ENCODE measurements at regions not wholly inside any gene's neighbourhood (a gene's known extent, or its start where the extent isn't known, plus 50 kb on each side); places are given as distances from the start of the nearest gene placed in this dataset.

- Histone ChIP-seq H3K4me3 (ENCODE audit: low read length) (no peak overlapping the region), H3K9ac (ENCODE audit: low read length) (no peak overlapping the region), H3K36me3 (ENCODE audit: control insufficient read depth, low read depth, low read length) (no peaks in the 10 kb centered on the region), H3K27ac (ENCODE audit: low read length) (no peak overlapping the region), H3K4me1 (ENCODE audit: control insufficient read depth, low read depth, low read length) (peaks cover 5% of the 10 kb centered on the region), H3K27me3 (ENCODE audit: control insufficient read depth, insufficient read depth, low read length) (no peaks in the 10 kb centered on the region), H3K9me3 (ENCODE audit: control insufficient read depth, low read depth, low read length) (no peaks in the 10 kb centered on the region)
Observed at GRCh38 chr12:103197725-103198388, 240.4 kb downstream of the ASCL1 start.

GRCh38 chr12:103198499-103198898 is 241.0 kb downstream of the ASCL1 start:
- Histone ChIP-seq H3K36me3 (ENCODE audit: control insufficient read depth, low read depth, low read length) (no peaks in the 10 kb centered on the region), H3K9ac (ENCODE audit: low read length) (no peak overlapping the region), H3K9me3 (ENCODE audit: control insufficient read depth, low read depth, low read length) (no peaks in the 10 kb centered on the region), H3K4me1 (ENCODE audit: control insufficient read depth, low read depth, low read length) (peaks cover 5% of the 10 kb centered on the region), H3K27ac (ENCODE audit: low read length) (no peak overlapping the region), H3K4me3 (ENCODE audit: low read length) (no peak overlapping the region), H3K27me3 (ENCODE audit: control insufficient read depth, insufficient read depth, low read length) (no peaks in the 10 kb centered on the region)

DNA sequence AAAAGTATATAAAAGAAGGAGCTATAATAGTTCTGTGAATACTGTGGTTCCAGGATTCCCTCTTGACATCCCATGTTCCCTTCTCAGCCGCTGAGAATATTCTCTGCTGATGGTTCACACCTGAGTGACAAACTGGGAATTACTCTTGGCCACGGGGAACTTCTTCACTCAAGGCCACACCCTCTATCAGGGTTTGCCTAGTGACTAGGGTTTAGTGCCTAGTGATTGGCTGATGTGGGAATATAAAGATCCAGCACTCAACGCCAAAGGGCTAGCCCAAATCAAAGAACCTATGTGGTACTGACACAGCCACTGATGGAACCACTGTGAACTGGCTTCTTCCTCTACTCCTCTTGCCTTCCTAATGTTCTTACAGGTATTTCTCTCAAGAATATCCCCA is 248.4 kb downstream of the ASCL1 start:
- no peaks in the 10 kb centered on the region for H3K4me1 ChIP-seq (ENCODE audit: control insufficient read depth, low read depth, low read length)
- H3K4me3 ChIP-seq (ENCODE audit: low read length), result no peak overlapping the region
- H3K27ac ChIP-seq (ENCODE audit: low read length), result no peak overlapping the region
- H3K9ac ChIP-seq (ENCODE audit: low read length), result no peak overlapping the region
- no peaks in the 10 kb centered on the region for H3K27me3 ChIP-seq (ENCODE audit: control insufficient read depth, insufficient read depth, low read length)
- H3K36me3 ChIP-seq (ENCODE audit: control insufficient read depth, low read depth, low read length), result no peaks in the 10 kb centered on the region
- no peaks in the 10 kb centered on the region for H3K9me3 ChIP-seq (ENCODE audit: control insufficient read depth, low read depth, low read length)

DNA sequence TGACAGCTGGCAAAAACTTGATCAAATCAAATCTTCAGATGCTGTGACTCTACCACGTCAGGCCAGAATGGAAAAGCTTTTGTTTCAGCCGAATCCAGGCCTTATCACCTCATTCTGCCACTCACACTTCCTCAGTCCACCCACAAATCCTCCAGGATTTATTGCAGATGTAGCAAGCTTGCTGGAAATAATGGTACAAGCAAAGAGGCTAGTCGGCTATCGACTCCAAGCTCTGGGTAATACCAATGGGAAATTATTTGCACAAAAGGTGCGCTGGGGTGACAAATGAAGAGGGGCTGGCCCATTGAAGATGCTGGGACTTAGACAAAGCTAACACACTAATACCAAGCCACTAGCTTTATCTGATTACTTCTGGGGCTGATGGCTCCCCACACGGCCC is 250.5 kb downstream of the ASCL1 start:
- Histone ChIP-seq H3K4me3 (ENCODE audit: low read length) (no peak overlapping the region), H3K27ac (ENCODE audit: low read length) (no peak overlapping the region), H3K36me3 (ENCODE audit: control insufficient read depth, low read depth, low read length) (no peaks in the 10 kb centered on the region), H3K27me3 (ENCODE audit: control insufficient read depth, insufficient read depth, low read length) (no peaks in the 10 kb centered on the region), H3K4me1 (ENCODE audit: control insufficient read depth, low read depth, low read length) (no peaks in the 10 kb centered on the region), H3K9ac (ENCODE audit: low read length) (no peak overlapping the region), H3K9me3 (ENCODE audit: control insufficient read depth, low read depth, low read length) (no peaks in the 10 kb centered on the region)

DNA sequence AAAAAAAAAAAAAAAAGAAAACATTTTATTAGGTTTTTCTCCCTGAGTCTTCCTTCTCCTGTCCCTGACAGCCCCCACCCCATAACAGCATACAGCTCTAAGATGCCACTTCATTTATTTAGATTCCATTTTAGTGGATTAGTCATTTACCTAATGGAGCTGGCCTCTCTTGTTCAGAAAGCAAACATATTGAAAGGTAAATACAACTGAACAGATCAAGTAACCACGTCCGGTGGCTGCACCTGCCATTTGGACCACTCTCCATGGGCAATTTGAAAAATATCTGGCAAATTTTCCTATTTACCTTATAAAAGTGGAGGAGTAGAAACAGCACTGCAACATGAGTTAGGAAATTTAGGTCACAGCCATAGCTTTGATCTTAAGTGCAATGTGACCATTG is 254.6 kb downstream of the C12orf42 start:
- H3K4me3 ChIP-seq (ENCODE audit: low read length), result no peak overlapping the region
- no peaks in the 10 kb centered on the region for H3K27me3 ChIP-seq (ENCODE audit: control insufficient read depth, insufficient read depth, low read length)
- H3K4me1 ChIP-seq (ENCODE audit: control insufficient read depth, low read depth, low read length), result no peaks in the 10 kb centered on the region
- H3K27ac ChIP-seq (ENCODE audit: low read length), result no peak overlapping the region
- no peaks in the 10 kb centered on the region for H3K9me3 ChIP-seq (ENCODE audit: control insufficient read depth, low read depth, low read length)
- H3K9ac ChIP-seq (ENCODE audit: low read length), result no peak overlapping the region
- H3K36me3 ChIP-seq (ENCODE audit: control insufficient read depth, low read depth, low read length), result no peaks in the 10 kb centered on the region

DNA sequence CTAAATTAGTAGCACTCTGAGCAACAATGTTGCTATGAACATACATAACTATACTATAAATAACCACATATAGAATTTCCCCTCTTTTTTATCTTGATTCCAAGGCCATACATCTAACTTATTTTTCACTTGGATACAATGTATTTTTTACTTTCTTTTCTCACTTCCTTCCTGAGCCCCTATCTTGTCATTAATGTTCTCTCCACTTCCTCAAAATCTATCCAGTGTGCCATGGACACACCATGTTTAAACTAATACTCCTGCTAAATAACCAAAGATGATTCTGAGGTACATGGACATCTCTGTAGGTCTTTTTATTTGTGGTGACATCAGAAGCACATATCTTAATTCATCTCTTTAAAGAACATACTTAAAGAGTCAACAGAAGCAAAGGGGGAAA is 251.2 kb downstream of the C12orf42 start:
- no peak overlapping the region for H3K27ac ChIP-seq (ENCODE audit: low read length)
- H3K9me3 ChIP-seq (ENCODE audit: control insufficient read depth, low read depth, low read length), result no peaks in the 10 kb centered on the region
- H3K4me3 ChIP-seq (ENCODE audit: low read length), result no peak overlapping the region

GRCh38 chr12:103247531-103247930 is 248.2 kb downstream of the C12orf42 start:
- Histone ChIP-seq H3K4me3 (ENCODE audit: low read length) (no peak overlapping the region), H3K9ac (ENCODE audit: low read length) (no peak overlapping the region), H3K4me1 (ENCODE audit: control insufficient read depth, low read depth, low read length) (no peaks in the 10 kb centered on the region), H3K27me3 (ENCODE audit: control insufficient read depth, insufficient read depth, low read length) (no peaks in the 10 kb centered on the region), H3K36me3 (ENCODE audit: control insufficient read depth, low read depth, low read length) (no peaks in the 10 kb centered on the region), H3K27ac (ENCODE audit: low read length) (no peak overlapping the region), H3K9me3 (ENCODE audit: control insufficient read depth, low read depth, low read length) (no peaks in the 10 kb centered on the region)

More for the DNA sequence above, 251.2 kb downstream of the C12orf42 start:
- no peaks in the 10 kb centered on the region for H3K36me3 ChIP-seq (ENCODE audit: control insufficient read depth, low read depth, low read length)
- H3K4me1 ChIP-seq (ENCODE audit: control insufficient read depth, low read depth, low read length), result no peaks in the 10 kb centered on the region
- H3K9ac ChIP-seq (ENCODE audit: low read length), result no peak overlapping the region
- no peaks in the 10 kb centered on the region for H3K27me3 ChIP-seq (ENCODE audit: control insufficient read depth, insufficient read depth, low read length)

- Histone ChIP-seq H3K27ac (ENCODE audit: low read length) (no peak overlapping the region), H3K27me3 (ENCODE audit: control insufficient read depth, insufficient read depth, low read length) (no peaks in the 10 kb centered on the region), H3K4me1 (ENCODE audit: control insufficient read depth, low read depth, low read length) (no peaks in the 10 kb centered on the region), H3K9me3 (ENCODE audit: control insufficient read depth, low read depth, low read length) (no peaks in the 10 kb centered on the region), H3K4me3 (ENCODE audit: low read length) (no peak overlapping the region), H3K36me3 (ENCODE audit: control insufficient read depth, low read depth, low read length) (no peaks in the 10 kb centered on the region), H3K9ac (ENCODE audit: low read length) (no peak overlapping the region)
Observed at GRCh38 chr12:103249607-103250006, 246.2 kb downstream of the C12orf42 start.

DNA sequence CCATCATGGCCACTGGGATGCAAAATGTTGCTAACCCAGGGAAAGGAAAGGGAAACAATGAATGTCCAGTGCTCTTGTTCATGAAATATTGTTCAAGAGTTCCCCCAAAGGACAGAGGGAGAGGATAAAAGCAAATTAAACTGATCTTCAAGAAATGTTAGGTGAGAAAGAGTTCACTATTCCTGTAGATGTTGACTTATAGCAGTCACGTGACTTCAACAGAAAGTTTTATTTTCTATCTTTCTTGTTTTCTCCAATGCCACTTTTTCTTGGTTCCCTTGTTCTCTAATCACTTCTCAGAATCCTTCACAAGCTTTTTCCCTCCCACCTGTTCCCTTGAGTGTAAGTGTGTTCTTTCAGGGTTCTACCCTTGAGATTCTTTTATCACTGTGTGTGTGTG is 245.3 kb downstream of the C12orf42 start:
- no peaks in the 10 kb centered on the region for H3K36me3 ChIP-seq (ENCODE audit: control insufficient read depth, low read depth, low read length)
- H3K9me3 ChIP-seq (ENCODE audit: control insufficient read depth, low read depth, low read length), result no peaks in the 10 kb centered on the region
- H3K4me1 ChIP-seq (ENCODE audit: control insufficient read depth, low read depth, low read length), result no peaks in the 10 kb centered on the region
- H3K4me3 ChIP-seq (ENCODE audit: low read length), result no peak overlapping the region
- no peak overlapping the region for H3K27ac ChIP-seq (ENCODE audit: low read length)
- H3K27me3 ChIP-seq (ENCODE audit: control insufficient read depth, insufficient read depth, low read length), result no peaks in the 10 kb centered on the region
- H3K9ac ChIP-seq (ENCODE audit: low read length), result no peak overlapping the region

Data from iPS-18a (cell line).